ENCODE measurements at regions not wholly inside any gene's neighbourhood (a gene's known extent, or its start where the extent isn't known, plus 50 kb on each side); places are given as distances from the start of the nearest gene placed in this dataset.

- CTCF ChIA-PET: no interaction called here
- Histone ChIP-seq H3K4me1 (peaks cover 25% of the 10 kb centered on the region), H3K9me3 (peaks cover 23% of the 10 kb centered on the region), H3K36me3 (ENCODE audit: control insufficient read depth, insufficient read depth, low read length) (no peaks in the 10 kb centered on the region), H3K27me3 (replicated peaks; ENCODE audit: control insufficient read depth, insufficient read depth, low read length) (no peaks in the 10 kb centered on the region), H3K4me3 (ENCODE audit: low read depth, low read length) (no peak overlapping the region)
- Mint-ChIP-seq H3K27ac (ENCODE audit: unreplicated experiment) (no peak overlapping the region), H3K36me3 (ENCODE audit: insufficient read depth, unreplicated experiment) (peaks cover 12% of the 10 kb centered on the region), H3K9me3 (ENCODE audit: unreplicated experiment) (peaks cover 8% of the 10 kb centered on the region), H3K27me3 (ENCODE audit: insufficient read depth, unreplicated experiment) (no peaks in the 10 kb centered on the region), H3K4me1 (ENCODE audit: low read depth, unreplicated experiment) (peaks cover 11% of the 10 kb centered on the region), H3K4me3 (ENCODE audit: unreplicated experiment) (no peak overlapping the region)
- POLR2A ChIA-PET: no interaction called here
- BruUV-seq (replicated peaks): no TSS peak
- intact Hi-C loops (cut with micrococcal nuclease; ENCODE audit: unreplicated experiment): loop anchor here (10.0 kb wide), 2 partner anchors 112 to 322 kb away; no protein-coding TSS in a partner anchor
- no peak for DNase-seq
- no peak for TF ChIP-seq CTCF (IDR thresholded peaks at IDR 0.05; ENCODE audit: insufficient read depth in 1 of 2, low read depth in 1 of 2, low read length in 1 of 2, severe bottlenecking in 1 of 2, unreplicated experiment in 1 of 2)
These were observed 58.6 kb downstream of the LIG4 start for GRCh38 chr13:108156749-108157148.

- DNase-seq: peak; percentile 64 to 75
- peaks cover 25% of the 10 kb centered on the region for H3K4me1 ChIP-seq
- intact Hi-C loops (cut with micrococcal nuclease; ENCODE audit: unreplicated experiment): loop anchor here (1.0 to 10.0 kb wide), 8 partner anchors 71 to 944 kb away; no protein-coding TSS in a partner anchor
- H3K27me3 ChIP-seq (replicated peaks; ENCODE audit: control insufficient read depth, insufficient read depth, low read length): no peaks in the 10 kb centered on the region
- CTCF ChIA-PET: interaction anchor here (0.7 to 2.4 kb wide), 2 partner anchors 63 to 477 kb away, joined by 3 to 13 read pairs; partner anchors contain the start of gene ABHD13
- peak; percentile 59 to 89 for TF ChIP-seq CTCF (IDR thresholded peaks at IDR 0.05; ENCODE audit: insufficient read depth in 1 of 2, low read depth in 1 of 2, low read length in 1 of 2, severe bottlenecking in 1 of 2, unreplicated experiment in 1 of 2)
- H3K36me3 Mint-ChIP-seq (ENCODE audit: insufficient read depth, unreplicated experiment): peaks cover 12% of the 10 kb centered on the region
- peaks cover 11% of the 10 kb centered on the region for H3K4me1 Mint-ChIP-seq (ENCODE audit: low read depth, unreplicated experiment)
- H3K9me3 Mint-ChIP-seq (ENCODE audit: unreplicated experiment): peaks cover 8% of the 10 kb centered on the region
- H3K36me3 ChIP-seq (ENCODE audit: control insufficient read depth, insufficient read depth, low read length): no peaks in the 10 kb centered on the region
- no peak overlapping the region for H3K4me3 Mint-ChIP-seq (ENCODE audit: unreplicated experiment)
- H3K27ac Mint-ChIP-seq (ENCODE audit: unreplicated experiment): peak overlapping the region; percentile 98
- BruUV-seq (replicated peaks): no TSS peak
- H3K27me3 Mint-ChIP-seq (ENCODE audit: insufficient read depth, unreplicated experiment): no peaks in the 10 kb centered on the region
- POLR2A ChIA-PET: interaction anchor here (0.5 kb wide), 1 partner anchor 43 kb away, joined by 3 read pairs; no protein-coding TSS in a partner anchor
- peaks cover 23% of the 10 kb centered on the region for H3K9me3 ChIP-seq
- no peak overlapping the region for H3K4me3 ChIP-seq (ENCODE audit: low read depth, low read length)
These were observed 59.9 kb downstream of the LIG4 start for GRCh38 chr13:108155185-108156106.

GRCh38 chr13:108154421-108154858 lies 60.9 kb downstream of the LIG4 start:
- CTCF ChIA-PET: interaction anchor here (0.6 to 2.4 kb wide), 3 partner anchors 43 to 943 kb away, joined by 3 to 13 read pairs (median 3); no protein-coding TSS in a partner anchor
- no TSS peak for BruUV-seq (replicated peaks)
- POLR2A ChIA-PET: interaction anchor here (0.9 to 1.5 kb wide), 2 partner anchors 62 to 72 kb away, joined by 3 read pairs; no protein-coding TSS in a partner anchor

More at GRCh38 chr13:108154421-108154858, 60.9 kb downstream of the LIG4 start:
- peaks cover 8% of the 10 kb centered on the region for H3K9me3 Mint-ChIP-seq (ENCODE audit: unreplicated experiment)
- no peak for TF ChIP-seq CTCF (IDR thresholded peaks at IDR 0.05; ENCODE audit: insufficient read depth in 1 of 2, low read depth in 1 of 2, low read length in 1 of 2, severe bottlenecking in 1 of 2, unreplicated experiment in 1 of 2)
- peaks cover 11% of the 10 kb centered on the region for H3K4me1 Mint-ChIP-seq (ENCODE audit: low read depth, unreplicated experiment)
- peak overlapping the region; percentile 72 for H3K4me3 Mint-ChIP-seq (ENCODE audit: unreplicated experiment)
- peaks cover 12% of the 10 kb centered on the region for H3K36me3 Mint-ChIP-seq (ENCODE audit: insufficient read depth, unreplicated experiment)
- Histone ChIP-seq H3K9me3 (peaks cover 23% of the 10 kb centered on the region), H3K27me3 (replicated peaks; ENCODE audit: control insufficient read depth, insufficient read depth, low read length) (no peaks in the 10 kb centered on the region), H3K36me3 (ENCODE audit: control insufficient read depth, insufficient read depth, low read length) (no peaks in the 10 kb centered on the region), H3K4me3 (ENCODE audit: low read depth, low read length) (no peak overlapping the region), H3K4me1 (peaks cover 25% of the 10 kb centered on the region)
- H3K27ac Mint-ChIP-seq (ENCODE audit: unreplicated experiment): peak overlapping the region; percentile 98
- DNase-seq: peak; percentile 87 to 92
- no peaks in the 10 kb centered on the region for H3K27me3 Mint-ChIP-seq (ENCODE audit: insufficient read depth, unreplicated experiment)
- intact Hi-C loops (cut with micrococcal nuclease; ENCODE audit: unreplicated experiment): loop anchor here (1.0 to 10.0 kb wide), 11 partner anchors 18 to 412 kb away; partner anchors contain the start of gene ABHD13
